ENCODE measurements at regions not wholly inside any gene's neighbourhood (a gene's known extent, or its start where the extent isn't known, plus 50 kb on each side); places are given as distances from the start of the nearest gene placed in this dataset.
"Not testable (repeated sequence)": the region's sequence is repeated elsewhere in the genome, so short reads cannot be mapped to it uniquely, and the experiment has no call there.

DNA sequence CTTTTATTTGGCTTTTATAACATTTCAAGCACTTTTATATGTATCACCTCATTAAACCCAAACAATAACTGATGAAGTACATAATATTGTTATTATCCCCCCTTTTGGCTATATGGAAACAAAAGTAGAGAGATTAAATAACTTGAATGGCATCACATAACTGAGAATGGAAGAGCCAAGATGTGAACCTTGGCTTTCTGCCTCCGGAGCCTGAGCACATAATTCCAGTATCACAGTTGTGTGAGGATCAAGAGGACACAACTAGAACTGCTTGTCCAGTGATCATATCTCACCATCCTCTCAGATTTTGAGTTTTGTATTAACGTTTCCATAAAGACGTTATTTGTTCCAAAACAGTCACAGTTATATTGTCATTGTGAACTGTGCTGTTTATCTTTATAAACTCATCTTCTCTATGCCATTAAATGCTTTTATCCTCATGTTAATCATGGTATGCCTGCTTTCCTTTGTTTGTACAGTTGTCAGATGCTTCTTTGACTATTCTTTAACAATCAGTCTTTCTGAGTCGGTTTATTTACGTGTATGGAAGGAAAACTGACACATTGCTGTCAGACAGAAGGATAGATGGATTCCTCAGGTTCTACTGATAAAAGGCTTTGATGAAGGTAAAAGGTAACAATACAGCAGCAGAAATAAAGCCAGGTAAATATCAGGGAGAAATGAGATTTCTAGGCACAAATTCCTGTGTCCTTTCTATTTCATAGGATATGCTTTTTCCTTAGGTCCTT is 92.0 kb upstream of the FAM13C start:
- no peak for DNase-seq

DNA sequence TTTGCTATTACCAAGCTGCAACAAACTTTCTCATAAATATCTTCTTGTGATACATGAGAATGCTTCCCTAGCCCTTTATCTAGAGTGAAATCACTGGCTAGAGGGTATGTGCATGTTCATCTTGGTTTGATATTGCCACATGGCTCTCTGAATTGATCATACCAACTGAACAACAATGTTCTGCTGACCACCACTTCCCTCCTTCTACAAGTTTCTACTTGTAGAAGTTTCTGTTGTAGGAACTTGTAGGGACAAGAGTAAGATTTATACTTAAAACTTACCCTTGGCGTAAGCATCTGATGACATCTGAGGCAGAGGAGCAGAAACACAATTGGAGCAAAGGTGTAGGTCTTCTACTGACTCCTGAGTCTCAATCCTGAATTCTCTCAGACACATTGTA is 86.3 kb upstream of the FAM13C start:
- DNase-seq: no peak

DNA sequence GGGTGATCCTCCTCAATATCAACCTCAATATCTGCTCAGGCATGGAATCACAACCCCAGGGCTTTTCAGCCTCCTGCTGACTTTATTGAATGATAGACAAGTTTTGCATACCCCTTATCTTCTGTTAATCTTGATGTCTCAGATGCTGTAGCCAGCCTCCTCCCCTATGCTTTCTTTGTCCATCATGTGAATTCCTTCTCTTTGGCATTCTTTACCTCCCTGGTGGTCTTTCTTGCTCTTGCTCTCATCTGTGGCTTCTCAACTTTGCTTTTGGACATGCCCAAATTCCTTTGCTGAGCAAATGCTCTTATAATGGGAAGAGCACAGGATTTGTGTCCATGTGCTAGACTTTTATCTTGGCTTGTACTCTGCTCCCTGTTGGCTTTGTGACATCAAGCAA is 73.4 kb upstream of the FAM13C start:
- no peak for DNase-seq

DNA sequence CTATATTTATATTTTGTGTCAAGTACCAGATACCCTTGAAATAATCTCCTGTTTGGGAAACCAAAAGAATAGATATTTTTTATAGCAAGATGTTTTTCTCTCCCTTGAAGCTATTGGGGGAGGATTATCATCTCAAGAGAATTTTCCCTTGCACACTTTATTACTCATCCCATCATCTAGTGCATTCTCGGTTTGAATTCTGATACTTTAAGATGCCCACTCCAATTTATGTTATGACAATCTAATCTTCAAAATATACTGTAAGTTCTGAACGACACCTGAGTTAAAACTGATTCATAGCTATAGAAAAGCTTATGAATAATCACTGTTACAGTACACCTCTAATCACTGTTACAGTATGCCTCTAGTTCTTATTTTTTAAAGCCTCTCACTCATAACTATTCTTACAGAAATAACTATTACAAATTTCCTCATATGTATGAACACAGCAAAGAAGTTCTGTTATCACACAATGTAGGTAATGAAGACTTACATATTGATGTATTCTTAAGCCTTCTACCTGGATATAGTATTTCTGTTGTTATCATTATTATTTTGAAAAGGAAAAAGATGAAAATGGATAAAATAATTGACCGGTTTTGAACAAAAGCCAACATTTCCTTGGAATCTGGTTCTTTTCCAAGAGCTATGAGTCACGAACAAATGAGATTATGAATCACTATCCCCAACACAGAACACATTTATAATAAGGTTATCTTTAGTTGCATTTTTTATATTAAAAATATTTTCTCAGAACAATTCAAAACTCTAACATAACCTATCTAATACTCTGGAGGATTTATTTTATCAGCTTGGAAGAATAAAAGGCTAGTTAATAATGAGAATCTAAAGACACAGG is 72.3 kb upstream of the FAM13C start:
- DNase-seq: no peak

DNA sequence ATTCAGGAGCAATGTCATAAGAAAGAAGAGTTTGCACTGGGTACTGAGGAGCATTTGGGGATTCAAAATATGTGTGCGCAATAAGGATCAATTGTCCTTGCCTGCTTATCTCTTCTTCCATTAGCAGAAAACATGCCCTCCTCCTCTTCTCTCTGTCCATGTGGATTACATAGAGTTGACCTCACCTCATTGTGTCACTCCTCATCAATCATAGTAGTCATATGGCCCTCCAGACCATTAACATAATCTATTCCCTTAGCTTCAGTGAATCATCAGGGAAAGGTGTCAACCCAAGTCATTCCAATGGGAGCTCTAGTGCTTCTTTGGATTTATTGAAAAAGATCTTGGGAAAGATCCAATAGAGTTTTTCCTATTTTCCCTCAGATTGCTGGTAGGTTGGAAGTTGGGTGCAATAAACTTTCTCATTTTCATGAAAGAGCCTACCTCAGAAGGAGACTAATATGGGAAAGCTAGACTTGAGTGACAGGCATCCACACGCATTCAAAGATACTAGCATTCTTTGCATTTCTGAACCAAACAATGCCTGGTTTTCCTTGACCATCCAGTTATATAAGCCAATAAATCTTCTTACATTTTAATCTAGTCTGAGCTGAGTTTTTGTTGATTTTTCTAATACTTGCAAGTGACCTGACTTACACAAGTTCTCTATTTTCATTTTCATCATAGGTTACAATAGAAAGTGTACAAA is 71.5 kb upstream of the FAM13C start:
- DNase-seq: no peak

DNA sequence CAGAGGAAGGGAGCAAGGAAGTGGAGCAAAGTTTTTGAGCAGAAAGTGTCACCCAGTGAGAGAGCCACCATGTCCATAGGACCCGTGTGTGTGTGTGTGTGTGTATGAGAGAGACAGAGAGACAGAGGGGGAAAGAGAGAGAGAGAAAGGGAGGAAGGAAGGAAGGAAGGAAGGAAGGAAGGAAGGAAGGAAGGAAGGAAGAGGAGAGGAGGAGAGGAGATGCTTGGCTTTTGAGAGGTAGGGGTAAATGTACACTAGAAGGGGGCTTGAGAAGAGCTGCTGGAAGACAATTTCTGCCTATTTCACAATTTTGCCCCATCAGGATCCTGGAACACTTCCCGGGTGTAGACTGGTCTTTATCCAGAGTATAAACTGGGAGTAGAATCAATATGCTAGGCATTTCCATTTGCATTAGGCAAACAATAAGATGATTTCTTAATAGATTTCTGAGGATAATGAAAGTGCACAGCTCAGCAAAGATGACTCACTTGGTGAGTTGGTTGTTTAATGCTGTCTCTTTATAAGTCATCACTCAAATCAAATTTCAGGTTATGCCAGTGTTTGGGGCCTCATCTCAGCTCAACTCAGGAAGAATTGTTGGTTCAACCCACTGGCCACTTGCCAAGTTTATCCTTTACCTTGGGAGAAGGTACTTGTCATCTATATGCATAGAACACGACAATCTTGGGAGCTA is 70.0 kb upstream of the FAM13C start:
- no peak for DNase-seq

DNA sequence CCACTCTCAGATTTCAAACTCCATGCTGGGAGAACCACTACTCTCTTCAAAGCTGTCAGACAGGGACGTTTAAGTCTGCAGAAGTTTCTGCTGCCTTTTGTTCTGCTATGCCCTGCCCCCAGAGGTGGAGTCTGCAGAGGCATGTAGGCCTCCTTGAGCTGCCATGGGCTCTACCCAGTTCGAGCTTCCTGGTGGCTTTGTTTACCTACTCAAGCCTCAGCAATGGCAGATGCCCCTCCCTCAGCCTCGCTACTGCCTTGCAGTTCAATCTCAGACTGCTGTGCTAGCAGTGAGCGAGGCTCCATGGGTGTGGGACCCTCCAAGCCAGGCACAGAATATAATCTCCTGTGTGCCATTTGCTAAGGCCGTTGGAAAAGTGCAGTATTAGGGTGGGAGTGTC is 51.4 kb upstream of the FAM13C start:
- not testable (repeated sequence) for DNase-seq

Measured in NCI-H748 treated with DMSO at 0.1 percent for 48 hours (cell line).